H9 (cell line): ENCODE measurements at regions not wholly inside any gene's neighbourhood (a gene's known extent, or its start where the extent isn't known, plus 50 kb on each side); places are given as distances from the start of the nearest gene placed in this dataset.
A peak's percentile ranks its signal among the peaks of the same experiment; 100 is the strongest.

Experiments
- DNase-seq: peaks from one replicate; pipeline ENCODE4 v3.0.0-alpha.2; 2017
- H2AFZ ChIP-seq: one replicate; pipeline ENCODE4 v1.6.1; 2013; ENCODE audit warnings: mild to moderate bottlenecking, low read length, control low read depth, moderate library complexity
- H2AK5ac ChIP-seq: 2 replicates; pipeline ENCODE4 v1.6.1; 2013; ENCODE audit warnings: low read length, control low read depth, mixed read lengths; ENCODE audit not compliant: insufficient read length
- H2BK120ac ChIP-seq: one replicate; pipeline ENCODE4 v1.6.1; 2013; ENCODE audit warnings: low read depth, mild to moderate bottlenecking, low read length, control low read depth, inconsistent platforms; ENCODE audit not compliant: poor library complexity, severe bottlenecking
- H2BK12ac ChIP-seq: 2 replicates; pipeline ENCODE4 v1.6.1; 2013; ENCODE audit warnings: low read length, control low read depth, mixed read lengths, low read depth; ENCODE audit not compliant: insufficient read length
- H2BK15ac ChIP-seq: 2 replicates; pipeline ENCODE4 v1.6.1; 2013; ENCODE audit warnings: low read depth, low read length, control low read depth
- H2BK20ac ChIP-seq: one replicate; pipeline ENCODE4 v1.6.1; 2013; ENCODE audit warnings: low read depth, mild to moderate bottlenecking, low read length, control low read depth, inconsistent platforms; ENCODE audit not compliant: poor library complexity, severe bottlenecking
- H2BK5ac ChIP-seq: 2 replicates; pipeline ENCODE4 v1.6.1; 2013; ENCODE audit warnings: low read length, control low read depth, mixed read lengths; ENCODE audit not compliant: insufficient read length
- H3K14ac ChIP-seq: 2 replicates; pipeline ENCODE4 v1.6.1; 2013; ENCODE audit warnings: low read length, control low read depth; ENCODE audit not compliant: insufficient read depth
- H3K18ac ChIP-seq: 2 replicates; pipeline ENCODE4 v1.6.1; 2013; ENCODE audit warnings: low read depth, mild to moderate bottlenecking, mixed read lengths, low read length, control low read depth; ENCODE audit not compliant: insufficient read length
- H3K23ac ChIP-seq: 2 replicates; pipeline ENCODE4 v1.6.1; 2013; ENCODE audit warnings: low read length, control low read depth, mixed read lengths, low read depth; ENCODE audit not compliant: insufficient read length
- H3K23me2 ChIP-seq: 2 replicates; pipeline ENCODE4 v1.6.1; 2013; ENCODE audit warnings: low read depth, mild to moderate bottlenecking, mixed read lengths, low read length, control low read depth; ENCODE audit not compliant: insufficient read length, poor library complexity, severe bottlenecking
- H3K27ac ChIP-seq: 2 replicates; pipeline ENCODE4 v1.5.1; 2013; ENCODE audit warnings: low read length, control low read depth, mixed read lengths, low read depth; ENCODE audit not compliant: insufficient read length
- H3K27me3 ChIP-seq: 2 replicates; pipeline ENCODE4 v1.6.1; 2013; ENCODE audit warnings: low read length, control low read depth, inconsistent platforms; ENCODE audit not compliant: insufficient read depth
- H3K4ac ChIP-seq: 2 replicates; pipeline ENCODE4 v1.6.1; 2013; ENCODE audit warnings: low read depth, mild to moderate bottlenecking, control low read depth, inconsistent platforms, low read length, moderate library complexity
- H3K4me1 ChIP-seq: 2 replicates; pipeline ENCODE4 v1.6.1; 2013; ENCODE audit warnings: low read length, control low read depth, inconsistent platforms; ENCODE audit not compliant: insufficient read depth
- H3K4me2 ChIP-seq: 2 replicates; pipeline ENCODE4 v1.6.1; 2013; ENCODE audit warnings: low read length, control low read depth, mixed read lengths; ENCODE audit not compliant: insufficient read length, insufficient read depth
- H3K56ac ChIP-seq: 2 replicates; pipeline ENCODE4 v1.6.1; 2013; ENCODE audit warnings: low read depth, mild to moderate bottlenecking, mixed read lengths, low read length, control low read depth; ENCODE audit not compliant: insufficient read length
- H3K79me1 ChIP-seq: 2 replicates; pipeline ENCODE4 v1.6.1; 2013; ENCODE audit warnings: low read depth, mild to moderate bottlenecking, moderate library complexity, low read length, control low read depth, inconsistent platforms; ENCODE audit not compliant: insufficient read depth, poor library complexity, severe bottlenecking
- H3K79me2 ChIP-seq: 2 replicates; pipeline ENCODE4 v1.6.1; 2013; ENCODE audit warnings: low read length, control low read depth, inconsistent platforms; ENCODE audit not compliant: insufficient read depth
- H3K9ac ChIP-seq: 2 replicates; pipeline ENCODE4 v1.6.1; 2013; ENCODE audit warnings: low read length, control low read depth, mixed read lengths; ENCODE audit not compliant: insufficient read length; ENCODE audit errors: extremely low read depth
- H3K9me3 ChIP-seq: one replicate; pipeline ENCODE4 v1.6.1; 2013; ENCODE audit warnings: low read depth, low read length, inconsistent platforms; ENCODE audit not compliant: control insufficient read depth
- H3T11ph ChIP-seq: one replicate; pipeline ENCODE4 v1.6.1; 2013; ENCODE audit warnings: mild to moderate bottlenecking, low read length, control low read depth, inconsistent platforms
- H4K20me1 ChIP-seq: one replicate; pipeline ENCODE4 v1.6.1; 2013; ENCODE audit not compliant: control insufficient read depth, insufficient read length, insufficient read depth
- H4K5ac ChIP-seq: 2 replicates; pipeline ENCODE4 v1.6.1; 2013; ENCODE audit warnings: low read depth, mild to moderate bottlenecking, mixed read lengths, low read length, control low read depth; ENCODE audit not compliant: insufficient read length
- H4K8ac ChIP-seq: replicated peaks from 2 replicates; pipeline ENCODE4 v1.6.1; 2013; ENCODE audit warnings: low read length, control low read depth, mixed read lengths, low read depth; ENCODE audit not compliant: insufficient read length
- H4K91ac ChIP-seq: 2 replicates; pipeline ENCODE4 v1.6.1; 2013; ENCODE audit warnings: low read depth, mild to moderate bottlenecking, moderate library complexity, mixed read lengths, low read length, control low read depth; ENCODE audit not compliant: insufficient read length
- H3K27ac Mint-ChIP-seq, 3 experiments: 2 replicates in 2 of 3; 3 replicates in 1 of 3; pipeline ENCODE4 v1.8.0; 2020 to 2021; ENCODE audit warnings: mixed read lengths in 3 of 3, mild to moderate bottlenecking in 1 of 3, moderate library complexity in 1 of 3
- H3K27me3 Mint-ChIP-seq: 2 replicates; pipeline ENCODE4 v1.8.0; 2021; ENCODE audit warnings: low read depth, mild to moderate bottlenecking, moderate library complexity, mixed read lengths
- H3K36me3 Mint-ChIP-seq, 3 experiments: 2 replicates in 2 of 3; 3 replicates in 1 of 3; pipeline ENCODE4 v1.8.0; 2020 to 2021; ENCODE audit warnings: low read depth in 3 of 3, mixed read lengths in 3 of 3; ENCODE audit not compliant: insufficient read depth in 1 of 3
- H3K4me1 Mint-ChIP-seq, 2 experiments: 2 replicates each; pipeline ENCODE4 v1.8.0; 2020; ENCODE audit warnings: mixed read lengths in 2 of 2
- H3K4me3 Mint-ChIP-seq, 2 experiments: 2 replicates in 1 of 2; 3 replicates in 1 of 2; pipeline ENCODE4 v1.8.0; 2020 to 2021; ENCODE audit warnings: mild to moderate bottlenecking in 2 of 2, mixed read lengths in 2 of 2, moderate library complexity in 1 of 2
- H3K9me3 Mint-ChIP-seq, 2 experiments: 2 replicates in 1 of 2; 3 replicates in 1 of 2; pipeline ENCODE4 v1.8.0; 2020; ENCODE audit warnings: mild to moderate bottlenecking in 2 of 2, mixed read lengths in 2 of 2, moderate library complexity in 1 of 2
- WGBS: extraction: QIAGEN DNeasy Blood & Tissue Kit; methylation state at CpG from one replicate; pipeline ENCODE4 v1.1.7; 2013; ENCODE audit warnings: missing lambda C conversion rate, low lambda C conversion rate, mixed read lengths; ENCODE audit not compliant: insufficient read length; ENCODE audit errors: extremely low coverage; 5-methylcytosine and 5-hydroxymethylcytosine counted together
- TF ChIP-seq, protein P1 (sequence below): fragments of 200-600 bp; sonication (generic); conservative IDR thresholded peaks from 3 replicates; pipeline ENCODE4 v1.8.0; 2021; ENCODE audit warnings: antibody characterized with exemption, mild to moderate bottlenecking

GRCh38 chr1:94653454-94653853 is 111.9 kb upstream of the F3 start:
- Histone ChIP-seq H2BK120ac (no peak overlapping the region), H3K4me1 (peaks cover 4% of the 10 kb centered on the region), H2BK20ac (no peak overlapping the region), H3K9ac (no peak overlapping the region), H2BK15ac (no peak overlapping the region), H3K23me2 (no peaks in the 10 kb centered on the region), H3K4ac (no peak overlapping the region), H2BK12ac (no peak overlapping the region), H3K14ac (peak overlapping the region; percentile 11; the same call in 1 of the 2 replicates), H3K4me2 (no peak overlapping the region), H2AK5ac (peak overlapping the region; percentile 42), H4K5ac (no peak overlapping the region), H3K9me3 (no peaks in the 10 kb centered on the region), H3K18ac (peak overlapping the region; percentile 51), H3K23ac (no peak overlapping the region), H4K20me1 (no peaks in the 10 kb centered on the region), H3K27ac (no peak overlapping the region), H2AFZ (no peak overlapping the region), H3T11ph (no peak overlapping the region), H3K79me2 (no peaks in the 10 kb centered on the region), H4K91ac (peak overlapping the region; percentile 81), H3K27me3 (no peaks in the 10 kb centered on the region), H3K79me1 (no peaks in the 10 kb centered on the region), H3K56ac (no peak overlapping the region), H4K8ac (peak overlapping the region; percentile 56), H2BK5ac (no peak overlapping the region)
- DNase-seq, result no peak
- WGBS, result no CpG with 5 or more reads among the region's 3 CpGs
- TF ChIP-seq, protein P1, sequence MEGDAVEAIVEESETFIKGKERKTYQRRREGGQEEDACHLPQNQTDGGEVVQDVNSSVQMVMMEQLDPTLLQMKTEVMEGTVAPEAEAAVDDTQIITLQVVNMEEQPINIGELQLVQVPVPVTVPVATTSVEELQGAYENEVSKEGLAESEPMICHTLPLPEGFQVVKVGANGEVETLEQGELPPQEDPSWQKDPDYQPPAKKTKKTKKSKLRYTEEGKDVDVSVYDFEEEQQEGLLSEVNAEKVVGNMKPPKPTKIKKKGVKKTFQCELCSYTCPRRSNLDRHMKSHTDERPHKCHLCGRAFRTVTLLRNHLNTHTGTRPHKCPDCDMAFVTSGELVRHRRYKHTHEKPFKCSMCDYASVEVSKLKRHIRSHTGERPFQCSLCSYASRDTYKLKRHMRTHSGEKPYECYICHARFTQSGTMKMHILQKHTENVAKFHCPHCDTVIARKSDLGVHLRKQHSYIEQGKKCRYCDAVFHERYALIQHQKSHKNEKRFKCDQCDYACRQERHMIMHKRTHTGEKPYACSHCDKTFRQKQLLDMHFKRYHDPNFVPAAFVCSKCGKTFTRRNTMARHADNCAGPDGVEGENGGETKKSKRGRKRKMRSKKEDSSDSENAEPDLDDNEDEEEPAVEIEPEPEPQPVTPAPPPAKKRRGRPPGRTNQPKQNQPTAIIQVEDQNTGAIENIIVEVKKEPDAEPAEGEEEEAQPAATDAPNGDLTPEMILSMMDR, result no peak
- Mint-ChIP-seq H3K4me3 (no peak overlapping the region), H3K27me3 (no peaks in the 10 kb centered on the region), H3K36me3 (peaks cover 0 to 5% (median 0%) of the 10 kb centered on the region in 3 experiments; a peak in 2 of 7 replicates), H3K27ac (peak overlapping the region in 1 of 3 experiments; percentile 45; a peak in 2 of 7 replicates), H3K4me1 (peaks cover 25 to 36% of the 10 kb centered on the region in 2 experiments), H3K9me3 (no peaks in the 10 kb centered on the region)
